K562 (cell line): ENCODE measurements at regions not wholly inside any gene's neighbourhood (a gene's known extent, or its start where the extent isn't known, plus 50 kb on each side); places are given as distances from the start of the nearest gene placed in this dataset.

Experiments
- ATAC-seq: fragments of 200-7000 bp; cut with Tn5 transposase; 3 replicates; pipeline ENCODE4 v1.9.1; 2020; ENCODE audit warnings: moderate library complexity
- BruUV-seq: library from RNA; stranded (reverse); fragments of 400-500 nt; replicated peaks from 2 replicates; lab custom pipeline; 2021; lab: Mats Ljungman, UMichigan
- CTCF ChIA-PET: fragments of 300-600 bp; formaldehyde crosslinking; extraction: SDS; loops from one replicate; lab custom pipeline; 2021; ENCODE audit warnings: low intra/inter-chr PET ratio; lab: Yijun Ruan, JAX
- POLR2A ChIA-PET: fragments of 300-600, 350-650 bp; sonication (Branson Sonifier 250); formaldehyde crosslinking; extraction: SDS; loops from one replicate; lab custom pipeline; 2021; ENCODE audit warnings: antibody characterized with exemption, inconsistent platforms; lab: Yijun Ruan, JAX
- DNase-seq, 4 experiments: peaks; one replicate each; pipeline versions ENCODE4 v3.0.0 to v3.0.0-alpha.2; 2011 to 2018; ENCODE audit warnings: low spot score in 3 of 4, mixed read lengths in 3 of 4; ENCODE audit errors: extremely low read depth in 1 of 4
- FAIRE-seq: peaks from 2 replicates; lab custom pipeline; 2011; peaks lifted over from hg19 to GRCh38; lab: Jason Lieb, UNC
- H2AFZ ChIP-seq: 2 replicates; pipeline ENCODE4 v1.6.0; 2011; ENCODE audit warnings: low read depth, low read length, control low read depth, inconsistent platforms
- H3K27ac ChIP-seq: fragments of 200-600 bp; 3 replicates; pipeline ENCODE4 v1.8.0; 2011; ENCODE audit warnings: low read depth, mild to moderate bottlenecking, control low read depth, inconsistent platforms, low read length, moderate library complexity, mixed read lengths; ENCODE audit errors: extremely low read depth
- H3K27me3 ChIP-seq, 2 experiments: fragments of 300-600 bp in 1 of 2; 2 replicates in 1 of 2; 3 replicates in 1 of 2; pipeline versions ENCODE4 v1.6.0 to v1.8.0; 2011; ENCODE audit warnings: inconsistent platforms in 2 of 2, low read length in 2 of 2, mild to moderate bottlenecking in 1 of 2, mixed read lengths in 1 of 2, moderate library complexity in 1 of 2; ENCODE audit not compliant: control insufficient read depth in 2 of 2, insufficient read depth in 2 of 2
- H3K36me3 ChIP-seq: fragments of 300-600 bp; 3 replicates; pipeline ENCODE4 v1.8.0; 2011; ENCODE audit warnings: mild to moderate bottlenecking, low read length, inconsistent platforms; ENCODE audit not compliant: control insufficient read depth, insufficient read depth
- H3K4me1 ChIP-seq, 2 experiments: fragments of 200-600 bp in 1 of 2; replicated peaks in 1 of 2; 2 replicates in 1 of 2; 3 replicates in 1 of 2; pipeline versions ENCODE4 v1.5.1 to v1.8.0; 2011; ENCODE audit warnings: inconsistent platforms in 2 of 2, low read length in 2 of 2, mild to moderate bottlenecking in 1 of 2, mixed read lengths in 1 of 2, moderate library complexity in 1 of 2; ENCODE audit not compliant: control insufficient read depth in 2 of 2, insufficient read depth in 2 of 2
- H3K4me2 ChIP-seq: 2 replicates; pipeline ENCODE4 v1.6.1; 2011; ENCODE audit warnings: low read length, control low read depth, inconsistent platforms, mixed read lengths; ENCODE audit not compliant: insufficient read depth
- H3K4me3 ChIP-seq: fragments of 200-600 bp; sonication (generic), shearing (Covaris generic); 2 replicates; pipeline ENCODE4 v1.5.1; 2016; ENCODE audit warnings: control low read depth, inconsistent platforms
- H3K79me2 ChIP-seq: fragments of 200-600 bp; 3 replicates; pipeline ENCODE4 v1.8.0; 2011; ENCODE audit warnings: low read length, inconsistent platforms; ENCODE audit not compliant: control insufficient read depth, insufficient read depth
- H3K9ac ChIP-seq, 2 experiments: 2 replicates each; pipeline versions ENCODE4 v1.6.0 to v1.6.1; 2011; ENCODE audit warnings: low read depth in 2 of 2, low read length in 2 of 2, control low read depth in 1 of 2, inconsistent platforms in 1 of 2, mild to moderate bottlenecking in 1 of 2, mixed read lengths in 1 of 2; ENCODE audit not compliant: insufficient read depth in 1 of 2
- H3K9me1 ChIP-seq: one replicate; pipeline ENCODE4 v1.6.0; 2011; ENCODE audit warnings: inconsistent platforms, mild to moderate bottlenecking, low read length, moderate library complexity; ENCODE audit not compliant: control insufficient read depth, insufficient read depth
- H3K9me3 ChIP-seq: replicated peaks from 2 replicates; pipeline ENCODE4 v1.5.1; 2011; ENCODE audit warnings: low read depth, low read length, inconsistent platforms; ENCODE audit not compliant: control insufficient read depth, insufficient read depth
- H4K20me1 ChIP-seq: replicated peaks from 2 replicates; pipeline ENCODE4 v1.6.1; 2011; ENCODE audit warnings: low read length, inconsistent platforms, mixed read lengths; ENCODE audit not compliant: control insufficient read depth, insufficient read depth
- ARID1B ChIP-seq: fragments of 450-650 bp; IDR thresholded peaks from 2 replicates; pipeline ENCODE4 v1.6.1; 2016; ENCODE audit warnings: antibody characterized with exemption, mild to moderate bottlenecking, inconsistent platforms
- BRD9 ChIP-seq: fragments of 450-650 bp; IDR thresholded peaks from 2 replicates; pipeline ENCODE4 v1.6.1; 2018; ENCODE audit warnings: low read depth; ENCODE audit not compliant: partially characterized antibody
- CAMTA2 ChIP-seq: fragments of 250-450 bp; sonication (Bioruptor Pico); conservative IDR thresholded peaks from 2 replicates; pipeline ENCODE4 v1.5.1; 2022
- CHCHD3 ChIP-seq: fragments of 250-450 bp; sonication (Bioruptor Pico); IDR thresholded peaks from 2 replicates; pipeline ENCODE4 v2.1.2; 2022; ENCODE audit warnings: mild to moderate bottlenecking
- ELF4 ChIP-seq: fragments of 450-650 bp; formaldehyde crosslinking; IDR thresholded peaks from 2 replicates; pipeline ENCODE4 v1.4.0; 2022; ENCODE audit warnings: missing genetic modification characterization
- HDAC3 ChIP-seq: fragments of 450-650 bp; IDR thresholded peaks from 2 replicates; pipeline ENCODE4 v1.6.1; 2018; ENCODE audit warnings: borderline replicate concordance, mild to moderate bottlenecking, moderate library complexity; ENCODE audit not compliant: partially characterized antibody
- POLR2H ChIP-seq: IDR thresholded peaks from 2 replicates; pipeline ENCODE4 v1.6.1; 2016; ENCODE audit warnings: missing genetic modification characterization, low read depth, mild to moderate bottlenecking, control low read depth, missing compliant biosample characterization, moderate library complexity
- PTBP1 ChIP-seq: fragments of 200-400 bp; formaldehyde crosslinking; IDR thresholded peaks from 2 replicates; pipeline ENCODE4 v1.6.1; 2017; ENCODE audit warnings: low read depth, low read length
- ZKSCAN3 ChIP-seq: fragments of 250-450 bp; sonication (Bioruptor Pico); IDR thresholded peaks from 2 replicates; pipeline ENCODE4 v1.4.0; 2020
- ZNF584 ChIP-seq: fragments of 200-800 bp; sonication (Bioruptor generic); IDR thresholded peaks from 2 replicates; pipeline ENCODE4 v1.6.1; 2016; ENCODE audit warnings: low read depth, mild to moderate bottlenecking, missing genetic modification characterization, missing compliant biosample characterization
- ZNF766 ChIP-seq: fragments of 200-800 bp; sonication (Bioruptor generic); conservative IDR thresholded peaks from 2 replicates; pipeline ENCODE4 v1.6.1; 2016; ENCODE audit warnings: missing genetic modification characterization, missing compliant biosample characterization
- WGBS: fragments of 100-300 bp; shearing (Covaris generic); methylation state at CpG from one replicate; pipeline ENCODE4 v1.1.6; 2016; ENCODE audit warnings: low coverage, mixed read lengths; ENCODE audit not compliant: insufficient coverage; ENCODE audit errors: missing lambda C conversion rate; 5-methylcytosine and 5-hydroxymethylcytosine counted together
- in situ Hi-C: fragments of 300-500 bp; cut with MboI; formaldehyde crosslinking; loops from 4 replicates; pipeline ENCODE4 v1.15.0; 2018; ENCODE audit warnings: inconsistent platforms, mixed read lengths
- intact Hi-C: fragments of 100-400 bp; cut with micrococcal nuclease; formaldehyde crosslinking; loops from 2 replicates; pipeline ENCODE4 v1.14.2; 2022
- TF ChIP-seq, protein P1 (sequence below): fragments of 450-650 bp; formaldehyde crosslinking; IDR thresholded peaks from 2 replicates; pipeline ENCODE4 v1.4.0; 2020; ENCODE audit warnings: mild to moderate bottlenecking
- TF ChIP-seq, protein P2 (sequence below), 2 experiments: fragments of 450-650 bp; conservative IDR thresholded peaks; 2 replicates each; pipeline ENCODE4 v1.6.1; 2017; ENCODE audit warnings: mild to moderate bottlenecking in 2 of 2, moderate library complexity in 2 of 2

DNA sequence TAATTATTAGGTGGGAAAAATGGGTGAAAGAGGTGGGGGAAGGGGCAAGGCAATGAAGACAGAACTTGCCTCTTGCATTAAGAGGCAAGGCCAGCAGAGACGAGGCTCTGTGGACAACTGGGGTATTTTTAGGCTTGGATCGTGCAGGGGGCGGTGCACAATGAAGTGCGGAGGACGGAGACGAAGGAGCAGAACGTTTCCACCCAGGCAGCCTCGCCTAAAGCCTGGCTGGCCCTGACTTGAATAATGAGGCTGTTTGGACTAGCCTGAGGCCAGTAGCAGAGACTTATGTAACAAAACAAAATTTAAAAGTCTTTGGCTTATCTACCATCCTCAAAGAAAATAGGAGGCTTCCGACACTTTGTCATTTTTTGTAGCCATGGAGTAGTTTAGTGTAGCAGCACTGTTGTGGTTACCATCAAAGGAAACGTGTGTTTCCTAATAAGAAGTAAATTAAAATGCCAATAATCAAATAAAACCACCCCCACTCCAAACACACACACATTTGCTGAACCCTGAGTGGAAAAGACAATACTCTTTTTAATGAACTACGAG lies 370.0 kb upstream of the CNR1 start:
- ATAC-seq = no peak
- Histone ChIP-seq H3K36me3 (no peaks in the 10 kb centered on the region), H3K9me1 (no peaks in the 10 kb centered on the region), H3K27ac (no peak overlapping the region), H3K9me3 (no peaks in the 10 kb centered on the region), H2AFZ (no peak overlapping the region), H3K27me3 (peaks cover 0 to 24% of the 10 kb centered on the region in 2 experiments; a peak in 3 of 5 replicates), H3K4me3 (no peak overlapping the region), H3K79me2 (no peaks in the 10 kb centered on the region), H4K20me1 (no peaks in the 10 kb centered on the region), H3K9ac (no peak overlapping the region), H3K4me2 (no peak overlapping the region), H3K4me1 (no peaks in the 10 kb centered on the region)
- FAIRE-seq = no peak
- no peak for DNase-seq
- WGBS = 3% methylated on average over 11 of the region's 11 CpGs
- POLR2A ChIA-PET = interaction anchor here (0.5 kb wide), 1 partner anchor 66 kb away, joined by 3 read pairs; no protein-coding TSS in a partner anchor
- CTCF ChIA-PET = no interaction called here
- BruUV-seq = no TSS peak
- intact Hi-C loops = no loop called here
- in situ Hi-C loops = no loop called here
- no peak for TF ChIP-seq ZNF766 (CRISPR knock-in tag)
- no peak for TF ChIP-seq PTBP1
- no peak for TF ChIP-seq ARID1B
- TF ChIP-seq CHCHD3 (CRISPR knock-in tag) = no peak
- TF ChIP-seq, protein P1, sequence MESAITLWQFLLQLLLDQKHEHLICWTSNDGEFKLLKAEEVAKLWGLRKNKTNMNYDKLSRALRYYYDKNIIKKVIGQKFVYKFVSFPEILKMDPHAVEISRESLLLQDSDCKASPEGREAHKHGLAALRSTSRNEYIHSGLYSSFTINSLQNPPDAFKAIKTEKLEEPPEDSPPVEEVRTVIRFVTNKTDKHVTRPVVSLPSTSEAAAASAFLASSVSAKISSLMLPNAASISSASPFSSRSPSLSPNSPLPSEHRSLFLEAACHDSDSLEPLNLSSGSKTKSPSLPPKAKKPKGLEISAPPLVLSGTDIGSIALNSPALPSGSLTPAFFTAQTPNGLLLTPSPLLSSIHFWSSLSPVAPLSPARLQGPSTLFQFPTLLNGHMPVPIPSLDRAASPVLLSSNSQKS (CRISPR knock-in tag) = no peak
- TF ChIP-seq POLR2H (tag) = no peak
- TF ChIP-seq ZNF584 = no peak
- no peak for TF ChIP-seq ZKSCAN3 (CRISPR knock-in tag)
- no peak for TF ChIP-seq ELF4
- no peak for TF ChIP-seq HDAC3
- TF ChIP-seq BRD9 = no peak
- TF ChIP-seq, protein P2, sequence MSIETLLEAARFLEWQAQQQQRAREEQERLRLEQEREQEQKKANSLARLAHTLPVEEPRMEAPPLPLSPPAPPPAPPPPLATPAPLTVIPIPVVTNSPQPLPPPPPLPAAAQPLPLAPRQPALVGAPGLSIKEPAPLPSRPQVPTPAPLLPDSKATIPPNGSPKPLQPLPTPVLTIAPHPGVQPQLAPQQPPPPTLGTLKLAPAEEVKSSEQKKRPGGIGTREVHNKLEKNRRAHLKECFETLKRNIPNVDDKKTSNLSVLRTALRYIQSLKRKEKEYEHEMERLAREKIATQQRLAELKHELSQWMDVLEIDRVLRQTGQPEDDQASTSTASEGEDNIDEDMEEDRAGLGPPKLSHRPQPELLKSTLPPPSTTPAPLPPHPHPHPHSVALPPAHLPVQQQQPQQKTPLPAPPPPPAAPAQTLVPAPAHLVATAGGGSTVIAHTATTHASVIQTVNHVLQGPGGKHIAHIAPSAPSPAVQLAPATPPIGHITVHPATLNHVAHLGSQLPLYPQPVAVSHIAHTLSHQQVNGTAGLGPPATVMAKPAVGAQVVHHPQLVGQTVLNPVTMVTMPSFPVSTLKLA (conservative IDR thresholded peaks at IDR 0.05) = no peak
- no peak for TF ChIP-seq CAMTA2 (CRISPR knock-in tag)
